PC-9 (cell line): ENCODE measurements at regions not wholly inside any gene's neighbourhood (a gene's known extent, or its start where the extent isn't known, plus 50 kb on each side); places are given as distances from the start of the nearest gene placed in this dataset.

ENCODE experiments used
- BruUV-seq: library from RNA; stranded (reverse); fragments of 400-500 nt; replicated peaks from 2 replicates; lab custom pipeline; 2021; lab: Mats Ljungman, UMichigan
- CTCF ChIA-PET: fragments of 300-600 bp; sonication (Branson Sonifier 250); formaldehyde crosslinking; loops from one replicate; lab custom pipeline; 2022; ENCODE audit warnings: antibody characterized with exemption; lab: Charles Lee
- POLR2A ChIA-PET: fragments of 300-600 bp; sonication (Branson Sonifier 250); formaldehyde crosslinking; loops from one replicate; lab custom pipeline; 2022; ENCODE audit warnings: antibody characterized with exemption; ENCODE audit not compliant: unreplicated experiment; lab: Charles Lee
- DNase-seq, 2 experiments: peaks; one replicate each; pipeline versions ENCODE4 v3.0.0 to v3.0.0-alpha.2; 2015 to 2022; ENCODE audit warnings: mixed read lengths in 1 of 2
- H2AFZ ChIP-seq: fragments of 200-600 bp; sonication (generic); 2 replicates; pipeline ENCODE4 v1.8.1; 2017; ENCODE audit warnings: antibody characterized with exemption
- H3F3A ChIP-seq: fragments of 200-600 bp; sonication (generic); 2 replicates; pipeline ENCODE4 v1.8.1; 2017; ENCODE audit warnings: antibody characterized with exemption, mild to moderate bottlenecking, low read depth; ENCODE audit not compliant: insufficient read depth
- H3K27ac ChIP-seq: fragments of 200-600 bp; sonication (generic); 2 replicates; pipeline ENCODE4 v1.6.1; 2016; ENCODE audit warnings: mixed run types
- H3K27me3 ChIP-seq: fragments of 200-600 bp; sonication (generic); 2 replicates; pipeline ENCODE4 v1.6.1; 2016; ENCODE audit warnings: low read depth, mixed run types; ENCODE audit not compliant: insufficient read depth
- H3K36me3 ChIP-seq: fragments of 200-600 bp; sonication (generic); 2 replicates; pipeline ENCODE4 v1.6.1; 2016; ENCODE audit warnings: low read depth, mixed run types
- H3K4me1 ChIP-seq: fragments of 200-600 bp; sonication (generic); replicated peaks from 2 replicates; pipeline ENCODE4 v1.6.1; 2016; ENCODE audit warnings: mixed run types; ENCODE audit not compliant: insufficient read depth
- H3K4me2 ChIP-seq: fragments of 200-600 bp; sonication (generic); 2 replicates; pipeline ENCODE4 v1.6.1; 2017; ENCODE audit warnings: mixed run types
- H3K4me3 ChIP-seq: fragments of 200-600 bp; sonication (generic); 2 replicates; pipeline ENCODE4 v1.6.1; 2016; ENCODE audit warnings: mixed run types
- H3K79me2 ChIP-seq: fragments of 200-600 bp; sonication (generic); 2 replicates; pipeline ENCODE4 v1.6.1; 2017; ENCODE audit warnings: low read depth, mixed run types
- H3K9me2 ChIP-seq: fragments of 200-600 bp; sonication (generic); 2 replicates; pipeline ENCODE4 v1.8.1; 2017; ENCODE audit warnings: mild to moderate bottlenecking; ENCODE audit not compliant: insufficient read depth
- H3K9me3 ChIP-seq: fragments of 200-600 bp; sonication (generic); 2 replicates; pipeline ENCODE4 v1.8.1; 2016; ENCODE audit warnings: low read depth; ENCODE audit not compliant: insufficient read depth
- H4K20me1 ChIP-seq: fragments of 200-600 bp; sonication (generic); 2 replicates; pipeline ENCODE4 v1.8.1; 2017; ENCODE audit not compliant: insufficient read depth
- EZH2 ChIP-seq: fragments of 200-600 bp; sonication (generic); IDR thresholded peaks from 2 replicates; pipeline ENCODE4 v1.8.0; 2017; ENCODE audit warnings: antibody characterized with exemption, low read depth
- intact Hi-C: fragments of 100-400 bp; cut with micrococcal nuclease; formaldehyde crosslinking; loops from one replicate; pipeline ENCODE4 v1.10.0; 2022; ENCODE audit not compliant: unreplicated experiment
- TF ChIP-seq, protein P1 (sequence below): fragments of 200-600 bp; sonication (generic); conservative IDR thresholded peaks from 2 replicates; pipeline ENCODE4 v1.6.1; 2017; ENCODE audit warnings: mixed run types, antibody characterized with exemption, mild to moderate bottlenecking, moderate library complexity

DNA sequence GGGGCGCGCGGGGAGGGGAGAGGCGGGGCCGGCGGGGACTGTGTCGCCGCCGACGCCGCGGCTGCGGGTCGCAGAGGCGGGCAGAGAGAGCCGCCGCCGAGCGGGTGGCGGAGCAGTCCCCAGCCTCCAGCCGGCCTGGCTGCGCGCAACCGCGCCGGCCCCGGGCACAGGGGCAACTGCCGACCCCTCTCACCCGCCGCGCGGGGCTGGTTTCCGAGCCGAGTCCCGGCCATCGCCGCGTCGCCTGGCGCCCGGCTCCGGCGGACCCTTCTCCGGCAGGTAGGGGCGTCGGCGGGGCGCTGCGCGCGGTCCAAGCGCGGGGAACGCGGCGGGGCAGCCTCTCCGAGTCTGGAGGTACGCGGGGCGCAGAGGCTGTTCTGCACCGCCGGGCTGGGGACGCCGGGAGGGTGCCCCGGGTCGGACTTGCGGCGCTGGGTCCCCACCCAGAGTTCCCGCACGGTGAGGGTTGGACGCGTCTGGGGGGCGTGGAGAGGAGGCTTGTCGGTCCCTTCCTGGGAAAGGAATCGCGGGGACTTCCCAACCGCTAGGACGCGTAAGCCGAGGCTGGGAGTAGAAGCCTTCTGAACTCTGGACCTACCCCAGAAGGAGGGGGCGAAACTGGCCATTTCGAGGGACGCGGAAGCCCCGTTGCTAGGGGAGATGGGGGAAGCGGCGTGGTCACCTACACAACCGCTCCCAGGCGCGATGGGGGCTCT, 133.6 kb upstream of the MYO16 start:
- no peak overlapping the region for H3K4me2 ChIP-seq
- H4K20me1 ChIP-seq = no peaks in the 10 kb centered on the region
- H3K79me2 ChIP-seq = no peaks in the 10 kb centered on the region
- no peak overlapping the region for H3K4me3 ChIP-seq
- H3K9me3 ChIP-seq = no peaks in the 10 kb centered on the region
- no peak for DNase-seq
- peaks cover 5% of the 10 kb centered on the region for H3K27me3 ChIP-seq
- H3K27ac ChIP-seq = no peak overlapping the region
- no peak for TF ChIP-seq EZH2
- TF ChIP-seq, protein P1, sequence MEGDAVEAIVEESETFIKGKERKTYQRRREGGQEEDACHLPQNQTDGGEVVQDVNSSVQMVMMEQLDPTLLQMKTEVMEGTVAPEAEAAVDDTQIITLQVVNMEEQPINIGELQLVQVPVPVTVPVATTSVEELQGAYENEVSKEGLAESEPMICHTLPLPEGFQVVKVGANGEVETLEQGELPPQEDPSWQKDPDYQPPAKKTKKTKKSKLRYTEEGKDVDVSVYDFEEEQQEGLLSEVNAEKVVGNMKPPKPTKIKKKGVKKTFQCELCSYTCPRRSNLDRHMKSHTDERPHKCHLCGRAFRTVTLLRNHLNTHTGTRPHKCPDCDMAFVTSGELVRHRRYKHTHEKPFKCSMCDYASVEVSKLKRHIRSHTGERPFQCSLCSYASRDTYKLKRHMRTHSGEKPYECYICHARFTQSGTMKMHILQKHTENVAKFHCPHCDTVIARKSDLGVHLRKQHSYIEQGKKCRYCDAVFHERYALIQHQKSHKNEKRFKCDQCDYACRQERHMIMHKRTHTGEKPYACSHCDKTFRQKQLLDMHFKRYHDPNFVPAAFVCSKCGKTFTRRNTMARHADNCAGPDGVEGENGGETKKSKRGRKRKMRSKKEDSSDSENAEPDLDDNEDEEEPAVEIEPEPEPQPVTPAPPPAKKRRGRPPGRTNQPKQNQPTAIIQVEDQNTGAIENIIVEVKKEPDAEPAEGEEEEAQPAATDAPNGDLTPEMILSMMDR = no peak
- no TSS peak for BruUV-seq
- H3K4me1 ChIP-seq = no peaks in the 10 kb centered on the region
- H2AFZ ChIP-seq = no peak overlapping the region
- ChIA-PET CTCF (no interaction called here), POLR2A (no interaction called here)
- intact Hi-C loops = no loop called here
- no peaks in the 10 kb centered on the region for H3K36me3 ChIP-seq
- H3K9me2 ChIP-seq = no peaks in the 10 kb centered on the region
- H3F3A ChIP-seq = no peaks in the 10 kb centered on the region

DNA sequence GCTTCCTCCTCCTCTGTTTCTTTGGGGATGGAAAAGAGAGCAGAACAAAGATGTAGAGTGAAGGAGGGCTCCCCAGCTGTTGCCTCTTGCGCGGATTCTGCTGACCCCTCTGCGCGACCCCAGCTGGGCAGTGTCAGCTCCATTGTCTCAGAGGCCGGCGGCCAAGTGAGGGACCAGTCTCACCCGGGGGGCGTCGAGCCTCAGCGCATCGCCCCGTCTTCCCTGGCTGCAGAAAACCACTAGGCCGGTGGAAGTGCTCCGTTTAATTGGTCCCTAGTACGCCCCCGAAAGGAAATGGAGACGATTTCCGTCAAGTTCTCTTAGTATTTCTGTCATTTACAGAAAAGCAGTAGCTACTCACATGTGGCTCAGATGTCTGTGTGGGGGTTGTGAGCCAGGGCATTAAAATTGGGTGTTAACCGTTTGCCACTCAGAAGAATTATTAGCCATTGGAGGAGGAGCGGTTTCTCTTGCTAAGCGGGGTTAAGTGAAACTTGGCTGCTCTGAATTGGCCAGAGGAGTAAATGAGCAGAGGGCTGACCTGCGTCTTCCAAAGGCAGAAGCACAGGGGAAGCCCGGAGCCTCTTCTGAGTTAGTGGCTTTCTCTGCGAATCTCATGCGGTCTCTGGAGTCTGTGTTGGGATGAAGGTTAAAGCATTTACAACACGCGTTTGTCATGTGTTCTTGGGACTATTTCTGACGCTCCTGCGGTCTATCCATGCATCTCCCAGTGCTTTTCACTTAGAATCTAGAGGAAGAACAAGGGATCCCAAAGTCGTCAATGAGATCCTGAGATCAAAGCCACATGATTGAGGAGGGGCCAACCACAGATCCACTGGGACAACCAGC, 132.8 kb upstream of the MYO16 start:
- intact Hi-C loops = no loop called here
- Histone ChIP-seq H3K27me3 (peaks cover 7% of the 10 kb centered on the region), H2AFZ (no peak overlapping the region; the same call in 1 of the 2 replicates), H3K4me3 (no peak overlapping the region), H3K4me2 (no peak overlapping the region), H3F3A (no peaks in the 10 kb centered on the region), H3K36me3 (no peaks in the 10 kb centered on the region), H3K4me1 (no peaks in the 10 kb centered on the region), H3K79me2 (no peaks in the 10 kb centered on the region), H3K27ac (no peak overlapping the region), H3K9me2 (no peaks in the 10 kb centered on the region), H3K9me3 (no peaks in the 10 kb centered on the region), H4K20me1 (no peaks in the 10 kb centered on the region)
- POLR2A ChIA-PET = no interaction called here
- CTCF ChIA-PET = no interaction called here
- TF ChIP-seq, protein P1 = no peak
- TF ChIP-seq EZH2 = no peak
- no TSS peak for BruUV-seq
- DNase-seq = no peak

DNA sequence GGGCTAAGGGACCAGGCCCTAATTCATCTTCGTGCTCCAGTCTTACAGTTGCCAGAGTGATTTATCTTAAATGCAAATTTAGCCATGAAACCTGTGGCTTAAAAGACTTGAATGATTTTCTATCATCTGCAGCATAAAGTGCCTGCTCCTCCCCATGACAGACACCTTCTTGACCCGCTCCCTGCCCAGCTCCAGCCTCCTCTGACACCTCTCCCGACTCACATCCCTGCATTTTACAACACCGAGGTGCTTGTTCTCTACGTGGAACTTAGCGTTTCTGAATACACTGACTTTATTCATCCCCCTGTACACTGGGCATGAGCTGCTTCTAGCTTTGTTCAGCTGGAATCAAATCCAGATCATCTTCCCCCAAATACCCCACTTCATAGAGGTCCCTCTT, 128.7 kb upstream of the MYO16 start:
- intact Hi-C loops = no loop called here
- Histone ChIP-seq H3K79me2 (no peaks in the 10 kb centered on the region), H3K27me3 (0 out of 2 replicates have a peak, but pooled peaks cover 7% of the 10 kb centered on the region), H4K20me1 (no peaks in the 10 kb centered on the region), H3K4me3 (no peak overlapping the region), H2AFZ (no peak overlapping the region), H3K4me1 (no peaks in the 10 kb centered on the region), H3F3A (no peaks in the 10 kb centered on the region), H3K9me3 (0 out of 2 replicates have a peak, but pooled peaks cover 4% of the 10 kb centered on the region), H3K27ac (no peak overlapping the region), H3K4me2 (no peak overlapping the region), H3K36me3 (no peaks in the 10 kb centered on the region), H3K9me2 (no peaks in the 10 kb centered on the region)
- TF ChIP-seq, protein P1 = no peak
- TF ChIP-seq EZH2 = no peak
- ChIA-PET POLR2A (no interaction called here), CTCF (no interaction called here)
- DNase-seq = no peak
- BruUV-seq = no TSS peak
